ENCODE measurements at regions not wholly inside any gene's neighbourhood (a gene's known extent, or its start where the extent isn't known, plus 50 kb on each side); places are given as distances from the start of the nearest gene placed in this dataset.

DNA sequence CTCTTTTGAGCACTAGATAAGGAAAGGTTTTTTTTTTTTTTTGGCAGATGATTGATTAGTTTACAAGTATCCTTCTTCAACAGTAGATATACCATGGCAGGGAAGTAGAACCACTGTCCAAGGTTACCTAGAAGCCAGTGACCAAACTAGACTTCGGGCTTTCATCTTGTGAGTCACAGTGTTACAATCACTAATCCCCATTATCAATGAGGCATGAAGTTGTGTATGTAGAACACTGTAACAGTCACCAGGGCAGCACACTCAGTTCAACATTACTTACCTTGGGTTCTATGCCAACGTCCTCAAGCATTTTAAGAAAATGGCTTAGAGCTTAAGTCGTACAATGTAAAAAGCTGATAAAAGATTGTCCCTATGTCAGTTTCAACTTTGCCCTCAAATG lies 430.9 kb downstream of the ETS1 start:
- H3K36me3 ChIP-seq (ENCODE audit: insufficient read depth, low read length), result no peaks in the 10 kb centered on the region

DNA sequence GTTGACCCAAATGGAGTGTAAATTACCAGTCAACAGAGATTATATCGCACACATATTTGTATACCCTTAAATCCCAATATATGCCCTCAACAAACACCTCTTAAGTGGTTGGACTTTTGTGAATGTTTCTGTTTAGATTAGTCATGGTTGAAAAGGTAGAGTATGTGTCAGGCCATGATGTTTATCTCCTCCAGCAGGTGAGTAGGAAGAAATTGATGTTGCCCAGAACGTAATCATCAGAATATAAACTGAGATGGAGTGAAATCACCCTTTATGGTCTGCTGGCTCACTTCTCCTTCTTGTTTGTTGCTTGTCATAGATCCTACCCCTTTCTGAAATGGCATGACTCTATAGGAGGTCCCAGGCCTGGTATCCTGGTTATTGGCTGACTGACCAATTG lies 431.8 kb downstream of the ETS1 start:
- H3K9me3 ChIP-seq (ENCODE audit: insufficient read depth, low read depth, low read length), result no peaks in the 10 kb centered on the region
- no peak overlapping the region for H3K4me3 ChIP-seq (ENCODE audit: low read length, poor library complexity, severe bottlenecking)
- H4K20me1 ChIP-seq (ENCODE audit: insufficient read depth, low read length, poor library complexity, severe bottlenecking), result no peaks in the 10 kb centered on the region
- H2AFZ ChIP-seq (ENCODE audit: low read length), result no peak overlapping the region
- H3K36me3 ChIP-seq (ENCODE audit: insufficient read depth, low read length), result no peaks in the 10 kb centered on the region
- no peak overlapping the region for H3K9ac ChIP-seq (ENCODE audit: low read depth, low read length, poor library complexity, severe bottlenecking)
- H3K9me2 ChIP-seq (replicated peaks; ENCODE audit: low read depth, low read length), result no peaks in the 10 kb centered on the region
- peaks cover 11% of the 10 kb centered on the region for H3K4me1 ChIP-seq (ENCODE audit: insufficient read depth, low read length, poor library complexity, severe bottlenecking)
- H3K27me3 ChIP-seq (ENCODE audit: insufficient read depth, low read length, poor library complexity, severe bottlenecking), result no peaks in the 10 kb centered on the region
- no peak overlapping the region for H3K4me2 ChIP-seq (ENCODE audit: low read depth, low read length, poor library complexity, severe bottlenecking)
- TF ChIP-seq EZH2phosphoT487 (IDR thresholded peaks at IDR 0.05; ENCODE audit: borderline replicate concordance), result no peak
- TF ChIP-seq, protein P1, sequence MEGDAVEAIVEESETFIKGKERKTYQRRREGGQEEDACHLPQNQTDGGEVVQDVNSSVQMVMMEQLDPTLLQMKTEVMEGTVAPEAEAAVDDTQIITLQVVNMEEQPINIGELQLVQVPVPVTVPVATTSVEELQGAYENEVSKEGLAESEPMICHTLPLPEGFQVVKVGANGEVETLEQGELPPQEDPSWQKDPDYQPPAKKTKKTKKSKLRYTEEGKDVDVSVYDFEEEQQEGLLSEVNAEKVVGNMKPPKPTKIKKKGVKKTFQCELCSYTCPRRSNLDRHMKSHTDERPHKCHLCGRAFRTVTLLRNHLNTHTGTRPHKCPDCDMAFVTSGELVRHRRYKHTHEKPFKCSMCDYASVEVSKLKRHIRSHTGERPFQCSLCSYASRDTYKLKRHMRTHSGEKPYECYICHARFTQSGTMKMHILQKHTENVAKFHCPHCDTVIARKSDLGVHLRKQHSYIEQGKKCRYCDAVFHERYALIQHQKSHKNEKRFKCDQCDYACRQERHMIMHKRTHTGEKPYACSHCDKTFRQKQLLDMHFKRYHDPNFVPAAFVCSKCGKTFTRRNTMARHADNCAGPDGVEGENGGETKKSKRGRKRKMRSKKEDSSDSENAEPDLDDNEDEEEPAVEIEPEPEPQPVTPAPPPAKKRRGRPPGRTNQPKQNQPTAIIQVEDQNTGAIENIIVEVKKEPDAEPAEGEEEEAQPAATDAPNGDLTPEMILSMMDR (conservative IDR thresholded peaks at IDR 0.05; ENCODE audit: low read length), result no peak
- H3F3A ChIP-seq (ENCODE audit: low read depth), result no peaks in the 10 kb centered on the region
- H3K79me2 ChIP-seq (ENCODE audit: insufficient read depth, low read length), result no peaks in the 10 kb centered on the region

More for the DNA sequence above, 430.9 kb downstream of the ETS1 start:
- TF ChIP-seq EZH2phosphoT487 (IDR thresholded peaks at IDR 0.05; ENCODE audit: borderline replicate concordance), result no peak
- TF ChIP-seq, protein P1 (conservative IDR thresholded peaks at IDR 0.05; ENCODE audit: low read length), result no peak
- H3F3A ChIP-seq (ENCODE audit: low read depth), result no peaks in the 10 kb centered on the region
- no peak overlapping the region for H3K4me2 ChIP-seq (ENCODE audit: low read depth, low read length, poor library complexity, severe bottlenecking)
- peaks cover 11% of the 10 kb centered on the region for H3K4me1 ChIP-seq (ENCODE audit: insufficient read depth, low read length, poor library complexity, severe bottlenecking)
- no peaks in the 10 kb centered on the region for H3K9me3 ChIP-seq (ENCODE audit: insufficient read depth, low read depth, low read length)
- H3K4me3 ChIP-seq (ENCODE audit: low read length, poor library complexity, severe bottlenecking), result no peak overlapping the region
- H3K27me3 ChIP-seq (ENCODE audit: insufficient read depth, low read length, poor library complexity, severe bottlenecking), result no peaks in the 10 kb centered on the region
- H2AFZ ChIP-seq (ENCODE audit: low read length), result no peak overlapping the region
- no peaks in the 10 kb centered on the region for H3K9me2 ChIP-seq (replicated peaks; ENCODE audit: low read depth, low read length)
- H4K20me1 ChIP-seq (ENCODE audit: insufficient read depth, low read length, poor library complexity, severe bottlenecking), result no peaks in the 10 kb centered on the region
- no peaks in the 10 kb centered on the region for H3K79me2 ChIP-seq (ENCODE audit: insufficient read depth, low read length)
- H3K9ac ChIP-seq (ENCODE audit: low read depth, low read length, poor library complexity, severe bottlenecking), result no peak overlapping the region

DNA sequence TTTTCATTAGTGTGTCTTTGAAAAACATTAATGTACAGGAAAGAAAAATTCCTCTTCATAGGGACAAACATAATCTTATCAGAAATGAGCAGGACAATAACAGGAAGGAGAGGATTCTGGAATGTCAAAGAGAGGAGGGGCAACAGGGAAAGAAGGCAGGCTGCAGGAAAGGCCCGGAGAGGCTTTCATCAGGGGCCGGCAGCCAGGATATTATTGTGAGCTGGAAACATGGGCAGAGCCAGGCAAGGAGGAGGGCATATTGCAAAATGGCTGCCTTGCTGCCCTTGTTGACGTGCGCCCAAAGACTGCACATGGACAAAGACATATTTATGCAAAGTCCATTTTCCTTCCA lies 433.7 kb downstream of the ETS1 start:
- H3K79me2 ChIP-seq (ENCODE audit: insufficient read depth, low read length), result no peaks in the 10 kb centered on the region
- H3K36me3 ChIP-seq (ENCODE audit: insufficient read depth, low read length), result no peaks in the 10 kb centered on the region
- H3K4me1 ChIP-seq (ENCODE audit: insufficient read depth, low read length, poor library complexity, severe bottlenecking), result peaks cover 11% of the 10 kb centered on the region
- H2AFZ ChIP-seq (ENCODE audit: low read length), result no peak overlapping the region
- H3K9me2 ChIP-seq (replicated peaks; ENCODE audit: low read depth, low read length), result no peaks in the 10 kb centered on the region
- TF ChIP-seq, protein P1 (conservative IDR thresholded peaks at IDR 0.05; ENCODE audit: low read length), result no peak
- TF ChIP-seq EZH2phosphoT487 (IDR thresholded peaks at IDR 0.05; ENCODE audit: borderline replicate concordance), result no peak
- no peaks in the 10 kb centered on the region for H3F3A ChIP-seq (ENCODE audit: low read depth)
- H4K20me1 ChIP-seq (ENCODE audit: insufficient read depth, low read length, poor library complexity, severe bottlenecking), result no peaks in the 10 kb centered on the region
- no peak overlapping the region for H3K4me3 ChIP-seq (ENCODE audit: low read length, poor library complexity, severe bottlenecking)
- no peak overlapping the region for H3K9ac ChIP-seq (ENCODE audit: low read depth, low read length, poor library complexity, severe bottlenecking)
- no peaks in the 10 kb centered on the region for H3K27me3 ChIP-seq (ENCODE audit: insufficient read depth, low read length, poor library complexity, severe bottlenecking)
- H3K4me2 ChIP-seq (ENCODE audit: low read depth, low read length, poor library complexity, severe bottlenecking), result no peak overlapping the region
- H3K9me3 ChIP-seq (ENCODE audit: insufficient read depth, low read depth, low read length), result no peaks in the 10 kb centered on the region
